Body of pancreas (tissue), 4 donors: ENCODE measurements at regions not wholly inside any gene's neighbourhood (a gene's known extent, or its start where the extent isn't known, plus 50 kb on each side); places are given as distances from the start of the nearest gene placed in this dataset.
A peak's percentile ranks its signal among the peaks of the same experiment; 100 is the strongest.

Source experiments
- ATAC-seq: fragments of 150-250 bp; one replicate; pipeline ENCODE4 v1.9.1; 2016
- DNase-seq, 4 donors: peaks; one replicate each; pipeline ENCODE4 v3.0.0-alpha.2; 2019
- H3K27ac ChIP-seq, 4 donors: fragments of 200-600 bp; sonication (generic); 1 replicate in 3 of 4; 2 replicates in 1 of 4; pipeline versions ENCODE4 v1.5.1 to v1.6.1; 2016 to 2019; ENCODE audit warnings: mild to moderate bottlenecking in 1 of 4, mixed read lengths in 1 of 4, moderate library complexity in 1 of 4
- H3K27me3 ChIP-seq, 2 donors: fragments of 200-600 bp; sonication (generic); one replicate each; pipeline ENCODE4 v1.6.0; 2016; ENCODE audit warnings: mild to moderate bottlenecking in 1 of 2
- H3K36me3 ChIP-seq, 2 donors: fragments of 200-600 bp; sonication (generic); replicated peaks in 1 of 2; 2 replicates each; pipeline ENCODE4 v1.5.1; 2016; ENCODE audit warnings: low read depth in 2 of 2; ENCODE audit not compliant: insufficient read depth in 1 of 2
- H3K4me1 ChIP-seq: fragments of 200-600 bp; sonication (generic); one replicate; pipeline ENCODE4 v1.6.0; 2016
- H3K4me3 ChIP-seq, 2 donors: fragments of 200-600 bp; sonication (generic); 1 replicate in 1 of 2; 2 replicates in 1 of 2; pipeline ENCODE4 v1.5.1; 2016 to 2019
- H3K9me3 ChIP-seq, 3 donors: fragments of 200-600 bp; sonication (generic); 1 replicate in 2 of 3; 2 replicates in 1 of 3; pipeline ENCODE4 v1.5.1; 2016
- CTCF ChIP-seq, 7 experiments: fragments of 450-650 bp in 4 of 7; fragments of 200-600 bp in 3 of 7; sonication (generic) in 3 of 7; IDR thresholded peaks; one replicate each; pipeline ENCODE4 v1.5.1; 2016 to 2019; ENCODE audit warnings: antibody characterized with exemption in 7 of 7
- POLR2A ChIP-seq, 3 donors: fragments of 450-650 bp; IDR thresholded peaks; one replicate each; pipeline ENCODE4 v1.6.1; 2016; ENCODE audit warnings: antibody characterized with exemption in 3 of 3, mild to moderate bottlenecking in 2 of 3
- WGBS, 2 donors: methylation state at CpG; one replicate each; pipeline ENCODE4 v1.1.5; 2017; 5-methylcytosine and 5-hydroxymethylcytosine counted together
- intact Hi-C: fragments of 100-400 bp; cut with DNase I; formaldehyde crosslinking; loops from one replicate; pipeline ENCODE4 v1.15.1; 2023

- no peaks in the 10 kb centered on the region for H3K4me1 ChIP-seq
- no peak for DNase-seq
- no peak for TF ChIP-seq CTCF (IDR thresholded peaks at IDR 0.05)
- no peak for TF ChIP-seq POLR2A (IDR thresholded peaks at IDR 0.05)
- H3K4me3 ChIP-seq = no peak overlapping the region
- no peaks in the 10 kb centered on the region for H3K9me3 ChIP-seq
- no peak for ATAC-seq
- no peaks in the 10 kb centered on the region for H3K36me3 ChIP-seq
- no peaks in the 10 kb centered on the region for H3K27me3 ChIP-seq
- intact Hi-C loops = no loop called here
- no peak overlapping the region for H3K27ac ChIP-seq
- 0 to 10% methylated on average over 2 of the region's 2 CpGs for WGBS, 2 donors
These were observed 62.2 kb downstream of the SPANXN3 start for GRCh38 chrX:143455046-143455445.

- intact Hi-C loops = no loop called here
- peak in 4 of 7 experiments; percentile 24 to 46 (median 26) for TF ChIP-seq CTCF (IDR thresholded peaks at IDR 0.05)
- no peak for TF ChIP-seq POLR2A (IDR thresholded peaks at IDR 0.05)
- Histone ChIP-seq H3K4me1 (no peaks in the 10 kb centered on the region), H3K27ac (no peak overlapping the region), H3K4me3 (no peak overlapping the region), H3K27me3 (no peaks in the 10 kb centered on the region), H3K36me3 (no peaks in the 10 kb centered on the region), H3K9me3 (no peaks in the 10 kb centered on the region)
- no peak for DNase-seq
- 8 to 21% methylated on average over 7 of the region's 7 CpGs for WGBS, 2 donors
- ATAC-seq = no peak
These were observed 79.8 kb downstream of the SPANXN3 start for GRCh38 chrX:143437439-143437838.

- Histone ChIP-seq H3K4me1 (no peaks in the 10 kb centered on the region), H3K27me3 (no peaks in the 10 kb centered on the region), H3K27ac (no peak overlapping the region), H3K36me3 (no peaks in the 10 kb centered on the region), H3K4me3 (no peak overlapping the region), H3K9me3 (no peaks in the 10 kb centered on the region)
- intact Hi-C loops = no loop called here
- TF ChIP-seq POLR2A (IDR thresholded peaks at IDR 0.05) (no peak), CTCF (IDR thresholded peaks at IDR 0.05) (no peak)
- WGBS, 2 donors = 72 to 78% methylated on average over 2 of the region's 2 CpGs
- DNase-seq = no peak
- ATAC-seq = no peak
These were observed 81.4 kb downstream of the SPANXN3 start for GRCh38 chrX:143435916-143436315.

GRCh38 chrX:143429811-143430210 lies 87.5 kb downstream of the SPANXN3 start:
- DNase-seq = no peak
- WGBS, 2 donors = 61 to 62% methylated on average over 4 of the region's 4 CpGs
- TF ChIP-seq CTCF (IDR thresholded peaks at IDR 0.05) (no peak), POLR2A (IDR thresholded peaks at IDR 0.05) (no peak)

GRCh38 chrX:143429131-143429530 lies 88.1 kb downstream of the SPANXN3 start:
- TF ChIP-seq CTCF (IDR thresholded peaks at IDR 0.05) (no peak), POLR2A (IDR thresholded peaks at IDR 0.05) (no peak)
- no peaks in the 10 kb centered on the region for H3K36me3 ChIP-seq
- DNase-seq (no peak), ATAC-seq (no peak)
- H3K27ac ChIP-seq = no peak overlapping the region
- H3K27me3 ChIP-seq = no peaks in the 10 kb centered on the region
- H3K4me3 ChIP-seq = no peak overlapping the region
- WGBS, 2 donors = 81 to 83% methylated on average over 5 of the region's 5 CpGs
- H3K4me1 ChIP-seq = no peaks in the 10 kb centered on the region
- no peaks in the 10 kb centered on the region for H3K9me3 ChIP-seq
- intact Hi-C loops = no loop called here

More at GRCh38 chrX:143429811-143430210, 87.5 kb downstream of the SPANXN3 start:
- H3K27ac ChIP-seq = no peak overlapping the region
- no peak for ATAC-seq
- intact Hi-C loops = no loop called here
- H3K36me3 ChIP-seq = no peaks in the 10 kb centered on the region
- H3K9me3 ChIP-seq = no peaks in the 10 kb centered on the region
- no peaks in the 10 kb centered on the region for H3K27me3 ChIP-seq
- no peaks in the 10 kb centered on the region for H3K4me1 ChIP-seq
- H3K4me3 ChIP-seq = no peak overlapping the region
